SK-N-SH treated with all-trans-retinoic acid at 6 μM for 48 hours (cell line): ENCODE measurements at regions not wholly inside any gene's neighbourhood (a gene's known extent, or its start where the extent isn't known, plus 50 kb on each side); places are given as distances from the start of the nearest gene placed in this dataset.

ENCODE experiments used
- ARNTL ChIP-seq: fragments of 450-650 bp; formaldehyde crosslinking; IDR thresholded peaks from 2 replicates; pipeline ENCODE4 v1.5.0; 2020; ENCODE audit warnings: low read depth, mild to moderate bottlenecking, moderate library complexity, borderline replicate concordance
- CREB5 ChIP-seq: fragments of 250-450 bp; sonication (Bioruptor Pico); IDR thresholded peaks from 2 replicates; pipeline ENCODE4 v1.5.1; 2020; ENCODE audit warnings: low read depth, mild to moderate bottlenecking, moderate library complexity
- CSRNP3 ChIP-seq: fragments of 250-450 bp; sonication (Bioruptor Pico); IDR thresholded peaks from 2 replicates; pipeline ENCODE4 v1.5.1; 2021; ENCODE audit warnings: mild to moderate bottlenecking, moderate library complexity
- ESRRG ChIP-seq: fragments of 250-450 bp; sonication (Bioruptor Pico); IDR thresholded peaks from 2 replicates; pipeline ENCODE4 v1.6.1; 2021; ENCODE audit warnings: mild to moderate bottlenecking
- GLIS3 ChIP-seq: fragments of 250-450 bp; sonication (Bioruptor Pico); IDR thresholded peaks from 2 replicates; pipeline ENCODE4 v1.5.0; 2020; ENCODE audit warnings: mild to moderate bottlenecking, moderate library complexity
- ISL1 ChIP-seq: fragments of 250-450 bp; sonication (Bioruptor Pico); IDR thresholded peaks from 2 replicates; pipeline ENCODE4 v2.1.2; 2022; ENCODE audit warnings: mild to moderate bottlenecking, moderate library complexity
- TOX ChIP-seq: fragments of 250-450 bp; sonication (Bioruptor Pico); IDR thresholded peaks from 2 replicates; pipeline ENCODE4 v1.8.0; 2021; ENCODE audit warnings: mild to moderate bottlenecking, moderate library complexity, borderline replicate concordance
- ZFP3 ChIP-seq: fragments of 250-450 bp; sonication (Bioruptor Pico); IDR thresholded peaks from 2 replicates; pipeline ENCODE4 v1.5.0; 2020; ENCODE audit warnings: mild to moderate bottlenecking, moderate library complexity
- ZFP30 ChIP-seq: fragments of 450-650 bp; formaldehyde crosslinking; IDR thresholded peaks from 2 replicates; pipeline ENCODE4 v1.5.0; 2022; ENCODE audit warnings: mild to moderate bottlenecking, moderate library complexity
- ZNF70 ChIP-seq: fragments of 450-650 bp; formaldehyde crosslinking; IDR thresholded peaks from 2 replicates; pipeline ENCODE4 v1.5.0; 2020; ENCODE audit warnings: mild to moderate bottlenecking, moderate library complexity

- TF ChIP-seq ZFP3 (CRISPR knock-in tag), result no peak
- no peak for TF ChIP-seq TOX
- no peak for TF ChIP-seq ISL1 (CRISPR knock-in tag)
- no peak for TF ChIP-seq GLIS3 (CRISPR knock-in tag)
- TF ChIP-seq ARNTL, result no peak
- TF ChIP-seq ZNF70, result no peak
- TF ChIP-seq ZFP30 (CRISPR knock-in tag), result no peak
- TF ChIP-seq ESRRG (CRISPR knock-in tag), result no peak
- no peak for TF ChIP-seq CSRNP3
- no peak for TF ChIP-seq CREB5
Observed at GRCh38 chr3:28761375-28761774, 412.8 kb upstream of the AZI2 start.
